ENCODE measurements at regions not wholly inside any gene's neighbourhood (a gene's known extent, or its start where the extent isn't known, plus 50 kb on each side); places are given as distances from the start of the nearest gene placed in this dataset.

- no peak for ATAC-seq
- no peaks in the 10 kb centered on the region for H3K27me3 ChIP-seq
Measured at GRCh38 chr12:67792185-67792584, 143.6 kb downstream of the DYRK2 start.

GRCh38 chr12:67794161-67794560 lies 145.6 kb downstream of the DYRK2 start:
- Histone ChIP-seq H3K27ac (no peak overlapping the region), H3K4me1 (peaks cover 6 to 36% (median 15%) of the 10 kb centered on the region in 3 donors), H3K36me3 (no peaks in the 10 kb centered on the region), H3K27me3 (no peaks in the 10 kb centered on the region), H3K9me3 (no peaks in the 10 kb centered on the region), H3K4me3 (no peak overlapping the region)
- ATAC-seq, result no peak
- WGBS, 2 donors (ENCODE audit: low coverage in 1 of 2), result 58 to 59% methylated on average over 2 of the region's 2 CpGs
- TF ChIP-seq EP300 (IDR thresholded peaks at IDR 0.05) (no peak), CTCF (IDR thresholded peaks at IDR 0.05) (no peak), POLR2AphosphoS5 (IDR thresholded peaks at IDR 0.05) (no peak), POLR2A (IDR thresholded peaks at IDR 0.05) (no peak)

More at GRCh38 chr12:67792185-67792584, 143.6 kb downstream of the DYRK2 start:
- H3K36me3 ChIP-seq, result no peaks in the 10 kb centered on the region
- WGBS, 2 donors (ENCODE audit: low coverage in 1 of 2), result no CpG with 5 or more reads among the region's 12 CpGs
- no peaks in the 10 kb centered on the region for H3K9me3 ChIP-seq
- peaks cover 0 to 24% (median 2%) of the 10 kb centered on the region in 3 donors for H3K4me1 ChIP-seq
- TF ChIP-seq POLR2AphosphoS5 (IDR thresholded peaks at IDR 0.05), result no peak
- no peak overlapping the region for H3K4me3 ChIP-seq
- no peak overlapping the region for H3K27ac ChIP-seq

- Histone ChIP-seq H3K27ac (no peak overlapping the region), H3K9me3 (no peaks in the 10 kb centered on the region), H3K36me3 (no peaks in the 10 kb centered on the region), H3K4me3 (no peak overlapping the region), H3K4me1 (peaks cover 6 to 42% (median 16%) of the 10 kb centered on the region in 3 donors), H3K27me3 (no peaks in the 10 kb centered on the region)
- TF ChIP-seq CTCF (IDR thresholded peaks at IDR 0.05) (no peak), EP300 (IDR thresholded peaks at IDR 0.05) (no peak), POLR2AphosphoS5 (IDR thresholded peaks at IDR 0.05) (no peak), POLR2A (IDR thresholded peaks at IDR 0.05) (no peak)
- WGBS, 2 donors (ENCODE audit: low coverage in 1 of 2), result 83 to 86% methylated on average over 2 of the region's 2 CpGs
- no peak for ATAC-seq
Measured at GRCh38 chr12:67795236-67795635, 146.7 kb downstream of the DYRK2 start.

- Histone ChIP-seq H3K27me3 (no peaks in the 10 kb centered on the region), H3K4me3 (no peak overlapping the region), H3K9me3 (no peaks in the 10 kb centered on the region), H3K27ac (peak overlapping the region; percentile 19 to 70 (median 59)), H3K36me3 (no peaks in the 10 kb centered on the region), H3K4me1 (peaks cover 6 to 42% (median 16%) of the 10 kb centered on the region in 3 donors)
- TF ChIP-seq POLR2AphosphoS5 (IDR thresholded peaks at IDR 0.05) (peak; percentile 74), CTCF (IDR thresholded peaks at IDR 0.05) (no peak)
- 35% methylated on average over 5 to 8 of the region's 8 CpGs for WGBS, 2 donors (ENCODE audit: low coverage in 1 of 2)
- peak; percentile 72 for ATAC-seq
Measured at GRCh38 chr12:67797185-67797741, 148.7 kb downstream of the DYRK2 start.

GRCh38 chr12:67797753-67798152 lies 149.2 kb downstream of the DYRK2 start:
- peak overlapping the region; percentile 34 to 70 (median 59) for H3K27ac ChIP-seq
- H3K36me3 ChIP-seq, result no peaks in the 10 kb centered on the region
- no peak for ATAC-seq
- no peak overlapping the region for H3K4me3 ChIP-seq
- TF ChIP-seq CTCF (IDR thresholded peaks at IDR 0.05), result no peak
- no peak for TF ChIP-seq EP300 (IDR thresholded peaks at IDR 0.05)
- TF ChIP-seq POLR2AphosphoS5 (IDR thresholded peaks at IDR 0.05), result no peak
- TF ChIP-seq POLR2A (IDR thresholded peaks at IDR 0.05), result no peak
- no peaks in the 10 kb centered on the region for H3K9me3 ChIP-seq
- H3K27me3 ChIP-seq, result no peaks in the 10 kb centered on the region
- peaks cover 6 to 46% (median 16%) of the 10 kb centered on the region in 3 donors for H3K4me1 ChIP-seq

All from gastroesophageal sphincter (tissue), 4 donors.